ENCODE measurements at regions not wholly inside any gene's neighbourhood (a gene's known extent, or its start where the extent isn't known, plus 50 kb on each side); places are given as distances from the start of the nearest gene placed in this dataset.

DNA sequence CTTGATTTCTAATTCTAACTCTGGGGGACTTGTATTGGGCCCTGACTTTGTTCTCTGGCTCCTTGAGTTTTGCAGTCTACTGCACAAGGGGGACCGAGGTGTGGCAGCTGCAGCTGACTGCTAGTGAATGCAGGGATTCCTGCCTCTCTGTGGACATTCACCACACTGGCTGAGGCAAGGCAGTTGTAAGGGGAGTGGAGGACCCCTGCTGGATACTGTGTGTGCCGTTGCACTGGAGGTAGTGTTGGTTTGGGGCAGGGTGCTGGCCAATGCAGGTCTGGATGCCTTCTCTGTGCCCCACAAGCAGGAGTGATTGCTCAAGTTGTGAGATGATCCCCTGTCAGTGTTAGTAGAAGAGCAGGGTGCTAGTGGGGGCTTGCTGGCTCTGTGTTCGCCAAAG is 626.1 kb downstream of the SQOR start:
- Mint-ChIP-seq H3K4me1 (ENCODE audit: unreplicated experiment) (no peaks in the 10 kb centered on the region), H3K36me3 (ENCODE audit: low read depth, unreplicated experiment) (no peaks in the 10 kb centered on the region), H3K9me3 (ENCODE audit: unreplicated experiment) (peaks cover 13% of the 10 kb centered on the region), H3K27me3 (ENCODE audit: unreplicated experiment) (peaks cover 5% of the 10 kb centered on the region), H3K4me3 (ENCODE audit: unreplicated experiment) (no peak overlapping the region), H3K27ac (ENCODE audit: unreplicated experiment) (no peak overlapping the region)
- no peak for DNase-seq (ENCODE audit: low spot score)
- TF ChIP-seq, protein P1, sequence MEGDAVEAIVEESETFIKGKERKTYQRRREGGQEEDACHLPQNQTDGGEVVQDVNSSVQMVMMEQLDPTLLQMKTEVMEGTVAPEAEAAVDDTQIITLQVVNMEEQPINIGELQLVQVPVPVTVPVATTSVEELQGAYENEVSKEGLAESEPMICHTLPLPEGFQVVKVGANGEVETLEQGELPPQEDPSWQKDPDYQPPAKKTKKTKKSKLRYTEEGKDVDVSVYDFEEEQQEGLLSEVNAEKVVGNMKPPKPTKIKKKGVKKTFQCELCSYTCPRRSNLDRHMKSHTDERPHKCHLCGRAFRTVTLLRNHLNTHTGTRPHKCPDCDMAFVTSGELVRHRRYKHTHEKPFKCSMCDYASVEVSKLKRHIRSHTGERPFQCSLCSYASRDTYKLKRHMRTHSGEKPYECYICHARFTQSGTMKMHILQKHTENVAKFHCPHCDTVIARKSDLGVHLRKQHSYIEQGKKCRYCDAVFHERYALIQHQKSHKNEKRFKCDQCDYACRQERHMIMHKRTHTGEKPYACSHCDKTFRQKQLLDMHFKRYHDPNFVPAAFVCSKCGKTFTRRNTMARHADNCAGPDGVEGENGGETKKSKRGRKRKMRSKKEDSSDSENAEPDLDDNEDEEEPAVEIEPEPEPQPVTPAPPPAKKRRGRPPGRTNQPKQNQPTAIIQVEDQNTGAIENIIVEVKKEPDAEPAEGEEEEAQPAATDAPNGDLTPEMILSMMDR (IDR thresholded peaks at IDR 0.05; ENCODE audit: unreplicated experiment): no peak

DNA sequence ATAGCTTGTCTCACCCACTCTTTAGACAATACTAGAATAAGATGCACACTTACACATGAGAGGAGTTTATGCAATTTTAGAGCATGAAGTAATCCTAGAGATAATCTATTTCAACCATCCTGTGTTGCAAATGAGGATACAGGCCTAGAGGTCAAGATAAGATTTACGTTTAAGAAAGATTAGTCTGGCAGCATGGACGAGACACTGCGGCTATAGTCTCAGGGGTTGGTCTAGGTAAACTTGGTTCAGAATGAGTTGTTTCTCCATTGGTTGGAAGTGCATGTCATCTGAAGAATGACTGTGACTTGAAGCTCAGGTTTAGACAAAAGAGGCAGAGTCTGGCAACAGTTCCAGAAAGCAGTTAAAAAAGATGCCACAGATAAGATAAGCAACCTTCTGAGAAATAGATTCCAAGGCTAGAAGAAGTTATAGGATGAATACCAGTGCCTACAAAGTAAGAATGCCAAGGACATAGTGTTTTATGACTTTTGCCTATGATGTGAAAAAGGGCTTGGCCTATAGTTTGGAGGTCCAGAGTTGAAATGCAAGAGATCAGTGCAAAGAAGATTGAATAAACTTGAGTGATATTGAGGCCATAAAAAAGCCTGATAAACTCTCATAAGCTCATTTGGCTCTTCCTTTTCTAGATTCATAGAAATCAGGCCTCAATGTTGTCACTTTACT is 631.0 kb downstream of the SQOR start:
- H3K36me3 Mint-ChIP-seq (ENCODE audit: low read depth, unreplicated experiment): no peaks in the 10 kb centered on the region
- no peak overlapping the region for H3K4me3 Mint-ChIP-seq (ENCODE audit: unreplicated experiment)
- H3K9me3 Mint-ChIP-seq (ENCODE audit: unreplicated experiment): peaks cover 11% of the 10 kb centered on the region
- no peaks in the 10 kb centered on the region for H3K4me1 Mint-ChIP-seq (ENCODE audit: unreplicated experiment)
- TF ChIP-seq, protein P1 (IDR thresholded peaks at IDR 0.05; ENCODE audit: unreplicated experiment): no peak
- no peak for DNase-seq (ENCODE audit: low spot score)
- no peak overlapping the region for H3K27ac Mint-ChIP-seq (ENCODE audit: unreplicated experiment)
- H3K27me3 Mint-ChIP-seq (ENCODE audit: unreplicated experiment): no peaks in the 10 kb centered on the region

DNA sequence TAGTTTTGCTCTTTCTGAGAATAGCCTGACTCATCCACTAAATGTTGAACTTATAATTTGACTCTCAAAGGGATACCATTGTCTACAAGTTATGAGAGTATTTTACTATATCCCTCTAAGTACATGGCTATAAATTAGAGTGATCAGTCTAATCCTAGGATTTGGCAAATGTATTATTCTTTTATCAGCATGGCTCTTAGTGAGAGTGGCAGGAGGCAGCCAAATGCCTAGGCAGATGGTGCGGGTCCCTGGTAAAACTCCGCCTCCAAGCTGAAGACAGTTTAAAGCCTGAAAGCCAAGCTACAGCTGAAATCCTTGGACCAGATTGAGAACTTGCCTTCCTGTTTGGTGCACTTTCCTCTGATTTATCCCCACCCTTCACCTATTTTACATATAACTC is 631.8 kb downstream of the SQOR start:
- Mint-ChIP-seq H3K27me3 (ENCODE audit: unreplicated experiment) (peaks cover 2% of the 10 kb centered on the region), H3K9me3 (ENCODE audit: unreplicated experiment) (peaks cover 8% of the 10 kb centered on the region), H3K27ac (ENCODE audit: unreplicated experiment) (no peak overlapping the region), H3K4me3 (ENCODE audit: unreplicated experiment) (no peak overlapping the region), H3K36me3 (ENCODE audit: low read depth, unreplicated experiment) (no peaks in the 10 kb centered on the region), H3K4me1 (ENCODE audit: unreplicated experiment) (no peaks in the 10 kb centered on the region)
- TF ChIP-seq, protein P1 (IDR thresholded peaks at IDR 0.05; ENCODE audit: unreplicated experiment): no peak
- DNase-seq (ENCODE audit: low spot score): no peak

DNA sequence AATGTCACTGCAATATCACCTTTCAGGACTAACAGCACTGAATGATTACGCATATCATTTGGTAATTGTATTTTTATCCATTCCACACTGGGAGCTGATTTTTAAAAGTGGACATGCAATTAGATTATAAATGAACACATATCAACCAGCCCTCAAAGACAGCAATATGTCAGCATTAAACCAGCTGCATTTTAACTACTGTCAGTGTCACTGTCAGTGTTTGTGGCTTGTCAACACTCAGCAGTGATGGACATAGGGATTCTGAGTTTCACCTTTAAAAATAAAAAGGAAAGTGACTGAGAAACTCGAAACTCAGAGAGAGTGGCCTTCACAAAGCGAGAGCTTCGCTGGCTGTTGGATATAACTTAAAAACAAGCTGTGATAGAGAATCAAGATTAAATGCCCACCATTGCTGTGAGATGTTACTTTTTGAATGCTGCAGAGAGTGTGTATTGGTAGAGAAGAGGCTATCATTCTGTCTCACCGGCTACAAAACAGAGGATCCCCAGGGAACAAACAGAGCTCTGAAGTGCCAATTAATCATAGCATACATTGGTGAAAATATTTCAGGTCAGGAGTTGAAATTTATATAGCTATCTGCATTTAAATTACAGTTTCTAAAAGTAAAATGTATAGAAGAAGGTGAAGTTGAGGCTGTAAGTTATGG is 635.8 kb downstream of the SQOR start:
- no peaks in the 10 kb centered on the region for H3K36me3 Mint-ChIP-seq (ENCODE audit: low read depth, unreplicated experiment)
- DNase-seq (ENCODE audit: low spot score): no peak
- TF ChIP-seq, protein P1 (IDR thresholded peaks at IDR 0.05; ENCODE audit: unreplicated experiment): no peak
- no peak overlapping the region for H3K27ac Mint-ChIP-seq (ENCODE audit: unreplicated experiment)
- no peaks in the 10 kb centered on the region for H3K4me1 Mint-ChIP-seq (ENCODE audit: unreplicated experiment)
- peaks cover 3% of the 10 kb centered on the region for H3K27me3 Mint-ChIP-seq (ENCODE audit: unreplicated experiment)
- peaks cover 6% of the 10 kb centered on the region for H3K9me3 Mint-ChIP-seq (ENCODE audit: unreplicated experiment)
- H3K4me3 Mint-ChIP-seq (ENCODE audit: unreplicated experiment): no peak overlapping the region

DNA sequence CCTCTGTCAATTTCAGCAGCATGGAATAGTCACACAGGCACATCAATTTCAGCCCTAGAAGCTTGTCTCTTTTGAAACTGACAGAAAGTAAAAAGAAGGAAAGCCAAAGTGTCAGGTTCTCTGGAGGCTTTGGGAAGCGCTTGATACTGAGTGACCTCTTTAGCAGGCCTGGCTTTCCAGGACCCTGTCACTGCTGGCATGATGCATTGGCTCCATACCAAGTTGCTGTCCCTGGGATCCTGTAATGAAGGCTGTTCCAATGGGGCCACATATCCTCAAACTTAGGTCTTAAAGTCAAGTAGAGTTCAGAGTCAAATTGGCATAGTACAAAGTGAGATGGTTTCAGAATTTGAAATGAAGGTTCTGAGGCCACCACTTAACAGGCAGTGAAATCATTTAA is 640.9 kb downstream of the SQOR start:
- peaks cover 18% of the 10 kb centered on the region for H3K9me3 Mint-ChIP-seq (ENCODE audit: unreplicated experiment)
- H3K4me1 Mint-ChIP-seq (ENCODE audit: unreplicated experiment): no peaks in the 10 kb centered on the region
- TF ChIP-seq, protein P1 (IDR thresholded peaks at IDR 0.05; ENCODE audit: unreplicated experiment): no peak
- no peak for DNase-seq (ENCODE audit: low spot score)
- H3K36me3 Mint-ChIP-seq (ENCODE audit: low read depth, unreplicated experiment): no peaks in the 10 kb centered on the region
- no peak overlapping the region for H3K4me3 Mint-ChIP-seq (ENCODE audit: unreplicated experiment)
- peaks cover 3% of the 10 kb centered on the region for H3K27me3 Mint-ChIP-seq (ENCODE audit: unreplicated experiment)
- H3K27ac Mint-ChIP-seq (ENCODE audit: unreplicated experiment): no peak overlapping the region

Data from endothelial cell (in vitro differentiated cells).